Fibroblast of lung (primary cell): ENCODE measurements at regions not wholly inside any gene's neighbourhood (a gene's known extent, or its start where the extent isn't known, plus 50 kb on each side); places are given as distances from the start of the nearest gene placed in this dataset.

Experiments
- EZH2 ChIP-seq: IDR thresholded peaks from 2 replicates; pipeline ENCODE4 v1.5.1; 2012; ENCODE audit warnings: low read length, control low read depth, mild to moderate bottlenecking; ENCODE audit errors: missing control alignments
- TF ChIP-seq, protein P1 (sequence below), 2 donors: IDR thresholded peaks in 1 of 2; conservative IDR thresholded peaks in 1 of 2; 1 replicate in 1 of 2; 2 replicates in 1 of 2; pipeline ENCODE4 v1.5.1; 2011 to 2012; ENCODE audit warnings: low read length in 2 of 2, control low read depth in 1 of 2, inconsistent platforms in 1 of 2, low read depth in 1 of 2, mild to moderate bottlenecking in 1 of 2

DNA sequence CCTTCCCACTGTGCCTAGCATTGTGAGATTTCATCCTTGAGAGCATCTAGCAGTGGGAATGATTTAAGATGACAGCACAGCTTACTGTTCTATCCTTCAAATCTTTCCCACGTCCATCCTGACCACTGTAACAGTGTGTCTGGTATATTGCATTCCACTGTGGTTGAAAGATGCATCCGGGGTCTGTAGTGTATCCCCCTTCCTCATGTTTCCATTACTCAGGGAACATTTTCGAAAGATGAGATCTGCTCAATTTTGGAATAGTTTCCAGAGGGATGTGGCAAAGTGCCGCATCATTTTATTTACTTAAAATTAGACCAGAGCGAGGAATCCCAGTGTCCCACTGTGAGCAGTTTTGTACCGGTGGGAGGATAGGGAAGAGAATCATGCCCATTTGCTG, 407.1 kb upstream of the PAPPA start:
- TF ChIP-seq, protein P1, sequence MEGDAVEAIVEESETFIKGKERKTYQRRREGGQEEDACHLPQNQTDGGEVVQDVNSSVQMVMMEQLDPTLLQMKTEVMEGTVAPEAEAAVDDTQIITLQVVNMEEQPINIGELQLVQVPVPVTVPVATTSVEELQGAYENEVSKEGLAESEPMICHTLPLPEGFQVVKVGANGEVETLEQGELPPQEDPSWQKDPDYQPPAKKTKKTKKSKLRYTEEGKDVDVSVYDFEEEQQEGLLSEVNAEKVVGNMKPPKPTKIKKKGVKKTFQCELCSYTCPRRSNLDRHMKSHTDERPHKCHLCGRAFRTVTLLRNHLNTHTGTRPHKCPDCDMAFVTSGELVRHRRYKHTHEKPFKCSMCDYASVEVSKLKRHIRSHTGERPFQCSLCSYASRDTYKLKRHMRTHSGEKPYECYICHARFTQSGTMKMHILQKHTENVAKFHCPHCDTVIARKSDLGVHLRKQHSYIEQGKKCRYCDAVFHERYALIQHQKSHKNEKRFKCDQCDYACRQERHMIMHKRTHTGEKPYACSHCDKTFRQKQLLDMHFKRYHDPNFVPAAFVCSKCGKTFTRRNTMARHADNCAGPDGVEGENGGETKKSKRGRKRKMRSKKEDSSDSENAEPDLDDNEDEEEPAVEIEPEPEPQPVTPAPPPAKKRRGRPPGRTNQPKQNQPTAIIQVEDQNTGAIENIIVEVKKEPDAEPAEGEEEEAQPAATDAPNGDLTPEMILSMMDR (conservative IDR thresholded peaks at IDR 0.05 in 1 of 2, IDR thresholded peaks at IDR 0.05 in 1 of 2; ENCODE audit: low read depth in 1 of 2, low read length in 2 of 2) = no peak
- no peak for TF ChIP-seq EZH2
